Testis (tissue), 2 donors: ENCODE measurements at regions not wholly inside any gene's neighbourhood (a gene's known extent, or its start where the extent isn't known, plus 50 kb on each side); places are given as distances from the start of the nearest gene placed in this dataset.

Experiments used
- CTCF ChIP-seq, 3 experiments: fragments of 450-650 bp in 2 of 3; fragments of 200-600 bp in 1 of 3; sonication (generic) in 1 of 3; IDR thresholded peaks; one replicate each; pipeline ENCODE4 v1.5.1; 2016 to 2019; ENCODE audit warnings: antibody characterized with exemption in 3 of 3, mild to moderate bottlenecking in 2 of 3, moderate library complexity in 1 of 3
- POLR2A ChIP-seq: fragments of 450-650 bp; IDR thresholded peaks from one replicate; pipeline ENCODE4 v1.6.1; 2017; ENCODE audit warnings: antibody characterized with exemption, mild to moderate bottlenecking, moderate library complexity

- TF ChIP-seq CTCF (IDR thresholded peaks at IDR 0.05) (no peak), POLR2A (no peak)
Measured at GRCh38 chr11:92845390-92845789, 124.1 kb upstream of the MTNR1B start.
